DND-41 (cell line): ENCODE measurements at regions not wholly inside any gene's neighbourhood (a gene's known extent, or its start where the extent isn't known, plus 50 kb on each side); places are given as distances from the start of the nearest gene placed in this dataset.

Experiments
- ATAC-seq: fragments of 200-7000 bp; cut with Tn5 transposase; 3 replicates; pipeline ENCODE4 v1.9.1; 2021; ENCODE audit warnings: low read depth; ENCODE audit not compliant: insufficient read depth
- DNase-seq: peaks from one replicate; pipeline ENCODE4 v3.0.0-alpha.2; 2020
- H2AFZ ChIP-seq: 2 replicates; pipeline ENCODE4 v1.6.0; 2012; ENCODE audit warnings: low read depth, low read length
- H3K27ac ChIP-seq: 2 replicates; pipeline ENCODE4 v1.5.1; 2012; ENCODE audit warnings: low read length, inconsistent platforms
- H3K27me3 ChIP-seq: fragments of 200-600 bp; sonication (generic); 2 replicates; pipeline ENCODE4 v1.6.0; 2012; ENCODE audit warnings: low read length, mild to moderate bottlenecking, inconsistent platforms; ENCODE audit not compliant: insufficient read depth, poor library complexity
- H3K36me3 ChIP-seq: 2 replicates; pipeline ENCODE4 v1.5.1; 2012; ENCODE audit warnings: low read length, inconsistent platforms; ENCODE audit not compliant: insufficient read depth
- H3K4me1 ChIP-seq: 2 replicates; pipeline ENCODE4 v1.5.1; 2012; ENCODE audit warnings: mild to moderate bottlenecking, low read length; ENCODE audit not compliant: insufficient read depth
- H3K4me2 ChIP-seq: 2 replicates; pipeline ENCODE4 v1.6.0; 2012; ENCODE audit warnings: mild to moderate bottlenecking, moderate library complexity, low read length, inconsistent platforms; ENCODE audit not compliant: insufficient read depth
- H3K4me3 ChIP-seq, 2 experiments: fragments of 200-600 bp in 1 of 2; shearing (Covaris generic) in 1 of 2; 2 replicates each; pipeline ENCODE4 v1.5.1; 2012 to 2016; ENCODE audit warnings: inconsistent platforms in 2 of 2, low read length in 2 of 2, mild to moderate bottlenecking in 2 of 2, low read depth in 1 of 2, moderate library complexity in 1 of 2
- H3K79me2 ChIP-seq: 2 replicates; pipeline ENCODE4 v1.6.0; 2012; ENCODE audit warnings: low read length, inconsistent platforms; ENCODE audit not compliant: insufficient read depth
- H3K9ac ChIP-seq: 2 replicates; pipeline ENCODE4 v1.6.0; 2012; ENCODE audit warnings: low read depth, mild to moderate bottlenecking, inconsistent platforms, low read length, moderate library complexity
- H3K9me3 ChIP-seq: 2 replicates; pipeline ENCODE4 v1.5.1; 2012; ENCODE audit warnings: low read length, moderate library complexity, mild to moderate bottlenecking, inconsistent platforms; ENCODE audit not compliant: insufficient read depth, severe bottlenecking
- H4K20me1 ChIP-seq: 2 replicates; pipeline ENCODE4 v1.6.0; 2012; ENCODE audit warnings: low read length; ENCODE audit not compliant: insufficient read depth
- EZH2 ChIP-seq: IDR thresholded peaks from 3 replicates; pipeline ENCODE4 v1.6.1; 2012; ENCODE audit warnings: borderline replicate concordance, low read depth, mild to moderate bottlenecking, moderate library complexity, low read length, inconsistent platforms; ENCODE audit not compliant: severe bottlenecking
- TF ChIP-seq, protein P1 (sequence below): IDR thresholded peaks from 2 replicates; pipeline ENCODE4 v1.5.1; 2012; ENCODE audit warnings: borderline replicate concordance, low read length, moderate library complexity, mild to moderate bottlenecking; ENCODE audit not compliant: poor library complexity, severe bottlenecking; ENCODE audit errors: extremely low read depth

- no peaks in the 10 kb centered on the region for H4K20me1 ChIP-seq
- ATAC-seq (peak; percentile 64; the same call in 2 of the 3 replicates), DNase-seq (peak; percentile 13)
- no peak overlapping the region for H3K9ac ChIP-seq
- TF ChIP-seq, protein P1, sequence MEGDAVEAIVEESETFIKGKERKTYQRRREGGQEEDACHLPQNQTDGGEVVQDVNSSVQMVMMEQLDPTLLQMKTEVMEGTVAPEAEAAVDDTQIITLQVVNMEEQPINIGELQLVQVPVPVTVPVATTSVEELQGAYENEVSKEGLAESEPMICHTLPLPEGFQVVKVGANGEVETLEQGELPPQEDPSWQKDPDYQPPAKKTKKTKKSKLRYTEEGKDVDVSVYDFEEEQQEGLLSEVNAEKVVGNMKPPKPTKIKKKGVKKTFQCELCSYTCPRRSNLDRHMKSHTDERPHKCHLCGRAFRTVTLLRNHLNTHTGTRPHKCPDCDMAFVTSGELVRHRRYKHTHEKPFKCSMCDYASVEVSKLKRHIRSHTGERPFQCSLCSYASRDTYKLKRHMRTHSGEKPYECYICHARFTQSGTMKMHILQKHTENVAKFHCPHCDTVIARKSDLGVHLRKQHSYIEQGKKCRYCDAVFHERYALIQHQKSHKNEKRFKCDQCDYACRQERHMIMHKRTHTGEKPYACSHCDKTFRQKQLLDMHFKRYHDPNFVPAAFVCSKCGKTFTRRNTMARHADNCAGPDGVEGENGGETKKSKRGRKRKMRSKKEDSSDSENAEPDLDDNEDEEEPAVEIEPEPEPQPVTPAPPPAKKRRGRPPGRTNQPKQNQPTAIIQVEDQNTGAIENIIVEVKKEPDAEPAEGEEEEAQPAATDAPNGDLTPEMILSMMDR: no peak
- no peak for TF ChIP-seq EZH2
- H3K4me3 ChIP-seq: peak overlapping the region in 1 of 2 experiments; percentile 13; a peak in 1 of 4 replicates
- H2AFZ ChIP-seq: peak overlapping the region; percentile 61
- H3K27ac ChIP-seq: no peak overlapping the region
- peak overlapping the region; percentile 50 for H3K4me2 ChIP-seq
- no peaks in the 10 kb centered on the region for H3K79me2 ChIP-seq
- no peaks in the 10 kb centered on the region for H3K9me3 ChIP-seq
- peaks cover 15% of the 10 kb centered on the region for H3K4me1 ChIP-seq
- H3K36me3 ChIP-seq: no peaks in the 10 kb centered on the region
- H3K27me3 ChIP-seq: peaks cover 13% of the 10 kb centered on the region
These were observed 95.2 kb upstream of the CAST start for GRCh38 chr5:96566833-96567587.

DNA sequence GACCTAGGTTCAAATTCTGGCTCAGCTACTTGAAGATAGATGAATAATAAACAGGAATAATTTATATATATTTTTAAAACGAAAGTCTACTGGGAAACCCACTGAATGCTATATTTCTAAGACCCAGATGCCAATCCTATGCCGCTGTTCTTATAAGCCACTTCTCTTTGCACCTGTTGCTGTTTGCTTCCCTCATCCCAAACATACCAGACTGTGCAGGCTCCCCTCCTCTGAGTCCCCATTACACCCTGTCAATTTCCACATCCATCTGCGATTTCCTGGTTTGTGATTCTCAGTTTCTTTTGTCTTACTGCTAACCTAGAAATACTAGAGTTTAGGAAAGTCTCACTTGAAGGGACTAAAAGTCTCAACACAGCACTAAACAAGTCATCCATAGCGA is 92.8 kb upstream of the CAST start:
- Histone ChIP-seq H3K4me3 (no peak overlapping the region), H3K9me3 (no peaks in the 10 kb centered on the region), H3K9ac (no peak overlapping the region), H3K27ac (no peak overlapping the region), H3K36me3 (no peaks in the 10 kb centered on the region), H3K4me1 (peaks cover 15% of the 10 kb centered on the region), H3K4me2 (no peak overlapping the region), H3K79me2 (no peaks in the 10 kb centered on the region), H2AFZ (no peak overlapping the region), H4K20me1 (no peaks in the 10 kb centered on the region), H3K27me3 (peaks cover 13% of the 10 kb centered on the region)
- ATAC-seq (no peak), DNase-seq (no peak)
- no peak for TF ChIP-seq EZH2
- TF ChIP-seq, protein P1: no peak

- Histone ChIP-seq H3K4me3 (no peak overlapping the region), H4K20me1 (no peaks in the 10 kb centered on the region), H3K9me3 (no peaks in the 10 kb centered on the region), H3K9ac (no peak overlapping the region), H3K4me1 (peaks cover 15% of the 10 kb centered on the region), H3K79me2 (no peaks in the 10 kb centered on the region), H2AFZ (no peak overlapping the region), H3K27ac (no peak overlapping the region), H3K4me2 (no peak overlapping the region), H3K36me3 (no peaks in the 10 kb centered on the region), H3K27me3 (peaks cover 13% of the 10 kb centered on the region)
- TF ChIP-seq, protein P1: no peak
- TF ChIP-seq EZH2: no peak
- ATAC-seq: no peak
- DNase-seq: no peak
These were observed 92.4 kb upstream of the CAST start for GRCh38 chr5:96569770-96570169.
